Embryonic facial prominence (tissue), 1 donor: ENCODE measurements at regions not wholly inside any gene's neighbourhood (a gene's known extent, or its start where the extent isn't known, plus 50 kb on each side); places are given as distances from the start of the nearest gene placed in this dataset.

Source experiments
- DNase-seq: peaks from one replicate; pipeline ENCODE4 v3.0.0-alpha.2; 2016; ENCODE audit errors: extremely low spot score

- DNase-seq = no peak
Measured at GRCh38 chr16:26189536-26189935, 497.8 kb downstream of the HS3ST4 start.

- no peak for DNase-seq
Measured at GRCh38 chr16:26194526-26194925, 502.8 kb downstream of the HS3ST4 start.

GRCh38 chr16:26195225-26195624 lies 503.5 kb downstream of the HS3ST4 start:
- no peak for DNase-seq

DNA sequence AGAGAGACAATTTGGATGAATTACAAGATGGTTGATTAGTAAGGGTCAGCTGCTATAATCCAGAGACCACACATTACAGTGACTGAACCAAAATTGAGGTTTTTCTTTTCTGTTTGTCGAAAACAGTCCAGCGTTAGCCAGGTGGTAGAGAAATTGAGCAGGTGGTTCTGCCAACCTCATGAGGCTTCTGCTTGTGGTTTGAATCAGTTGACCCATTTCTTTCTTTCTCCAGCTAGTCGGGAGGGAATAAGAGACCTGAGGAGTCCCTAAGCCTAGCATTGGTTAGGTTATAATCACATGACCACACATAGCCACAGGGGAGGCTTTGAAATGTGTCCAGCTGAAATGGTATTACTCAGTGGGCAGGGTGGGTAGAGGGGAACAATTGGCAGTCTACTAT lies 504.6 kb downstream of the HS3ST4 start:
- no peak for DNase-seq

DNA sequence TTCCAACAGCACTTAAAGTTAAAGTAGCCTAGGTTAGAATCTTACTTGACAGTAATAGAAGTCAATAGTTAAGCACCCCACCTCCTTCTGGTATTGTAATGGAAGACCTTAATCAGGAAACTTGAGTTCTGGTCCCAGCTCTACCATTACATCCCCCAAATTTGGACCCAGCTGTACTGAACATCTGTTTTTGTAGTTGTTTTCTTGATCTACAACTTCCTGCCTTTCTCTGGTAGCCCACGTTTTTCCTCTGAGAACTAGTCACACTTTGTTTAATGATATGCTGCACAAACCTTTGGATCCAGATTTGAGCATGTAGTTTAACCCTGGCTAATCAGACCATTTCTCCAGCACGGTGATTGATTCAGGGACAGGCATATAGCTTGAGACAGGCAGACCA lies 505.0 kb downstream of the HS3ST4 start:
- DNase-seq = no peak

DNA sequence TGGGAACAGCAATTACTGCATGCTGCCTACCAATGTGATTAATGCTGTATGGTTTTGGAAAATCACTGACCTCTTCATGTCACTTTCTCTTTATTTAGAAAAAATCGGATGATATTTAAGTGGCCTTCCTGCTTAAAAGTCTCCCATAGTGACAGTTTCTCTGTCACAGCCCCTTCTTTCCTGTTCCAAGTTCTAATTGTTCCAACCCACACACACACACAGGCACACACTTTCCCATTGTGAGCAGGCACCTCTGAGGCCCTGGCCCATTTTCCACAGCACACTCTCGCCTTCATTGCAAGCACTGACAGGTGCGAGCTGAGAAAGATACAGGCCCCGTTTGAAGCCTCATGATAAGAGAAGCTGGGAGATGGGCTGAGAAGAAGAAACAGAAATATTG lies 505.9 kb downstream of the HS3ST4 start:
- DNase-seq = no peak

- no peak for DNase-seq
Measured at GRCh38 chr16:26198221-26198620, 506.5 kb downstream of the HS3ST4 start.

GRCh38 chr16:26204138-26204537 lies 512.4 kb downstream of the HS3ST4 start:
- DNase-seq = no peak

GRCh38 chr16:26211542-26211941 lies 519.8 kb downstream of the HS3ST4 start:
- no peak for DNase-seq

- no peak for DNase-seq
Measured at GRCh38 chr16:26212599-26212998, 520.8 kb downstream of the HS3ST4 start.

DNA sequence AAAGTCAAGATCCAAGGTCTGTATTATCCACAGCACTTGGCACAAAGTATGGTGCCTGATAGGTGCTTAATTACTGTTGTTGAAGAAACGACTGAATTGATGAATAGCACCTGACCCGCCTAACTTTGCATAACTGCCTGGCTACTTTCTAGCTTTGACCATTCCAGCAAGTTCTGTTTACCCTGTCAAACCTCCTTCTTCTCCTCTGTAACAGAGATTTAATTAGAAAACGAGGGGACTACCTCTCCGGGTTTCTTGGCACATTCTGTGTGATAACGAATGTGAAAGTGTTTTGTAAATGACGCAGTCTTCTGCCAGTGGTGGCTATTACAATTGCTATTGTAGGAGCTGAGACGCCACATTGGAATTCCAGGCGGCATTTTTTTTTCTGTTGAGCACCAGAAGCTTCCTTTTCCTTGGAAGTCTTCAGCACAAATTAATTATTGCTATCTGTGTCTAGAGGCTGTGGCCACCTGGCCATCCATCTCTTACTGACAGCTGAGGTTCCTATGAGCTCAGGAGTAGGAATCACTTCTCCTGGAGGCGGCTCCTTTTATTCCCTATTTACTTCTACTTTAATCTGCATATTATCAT lies 522.9 kb downstream of the HS3ST4 start:
- DNase-seq = no peak

DNA sequence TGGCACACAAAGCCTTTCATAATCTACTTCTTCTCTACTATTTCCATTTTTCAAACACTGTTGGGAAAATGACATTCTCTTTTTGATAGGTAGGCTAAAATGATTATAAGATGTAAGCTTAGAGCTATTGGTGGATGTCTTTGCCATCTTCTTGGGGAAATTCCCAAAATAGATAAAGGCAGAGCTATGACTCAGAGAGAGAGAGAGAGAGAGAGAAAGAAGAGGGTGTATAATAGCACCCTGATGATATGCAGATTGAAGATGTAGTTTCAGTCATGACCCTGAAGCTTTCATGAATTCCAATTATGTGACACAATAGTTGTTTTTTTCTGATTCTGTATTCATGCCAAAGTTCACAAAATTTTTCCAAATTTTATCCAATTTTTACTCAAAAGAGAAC lies 529.1 kb downstream of the HS3ST4 start:
- DNase-seq = no peak

- DNase-seq = no peak
Measured at GRCh38 chr16:26231647-26232046, 539.9 kb downstream of the HS3ST4 start.

DNA sequence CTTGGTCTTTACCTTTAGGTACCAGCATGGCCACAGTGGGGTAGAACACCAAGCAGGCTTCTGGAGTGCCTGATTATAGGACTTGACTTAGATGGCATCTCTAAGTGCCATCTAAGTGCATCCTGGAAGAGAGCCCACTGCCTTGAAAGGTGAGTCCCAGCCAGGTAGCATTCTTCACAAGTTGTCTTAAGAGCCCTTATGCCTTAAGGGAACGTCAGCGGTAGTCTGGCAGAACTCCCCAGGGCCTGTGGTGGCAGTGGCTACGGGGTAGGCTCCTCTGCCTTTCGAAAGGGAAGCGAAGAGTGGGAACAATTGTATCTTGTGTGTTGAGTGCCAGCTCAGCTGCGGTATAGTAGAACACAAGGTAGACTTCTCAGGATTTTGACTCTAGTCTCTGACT lies 549.0 kb downstream of the HS3ST4 start:
- DNase-seq = no peak

DNA sequence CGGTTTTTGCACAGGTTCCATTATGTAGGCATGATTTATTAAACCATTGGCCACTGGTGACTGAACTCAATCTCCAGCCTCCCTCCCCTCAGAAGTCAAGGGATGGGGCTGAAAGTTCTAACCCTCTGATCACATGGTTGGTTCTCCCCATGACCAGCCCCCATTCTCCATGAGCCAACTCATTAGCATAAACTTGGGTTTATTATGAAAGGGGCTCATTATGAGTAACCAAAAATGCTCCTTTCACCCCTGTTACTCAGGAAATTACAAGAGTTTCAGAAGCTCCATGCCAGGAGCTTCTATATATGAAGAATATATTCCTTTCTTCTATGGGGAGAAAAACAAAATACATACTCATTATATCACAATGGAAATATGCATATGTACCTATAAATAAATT lies 555.3 kb downstream of the HS3ST4 start:
- no peak for DNase-seq

DNA sequence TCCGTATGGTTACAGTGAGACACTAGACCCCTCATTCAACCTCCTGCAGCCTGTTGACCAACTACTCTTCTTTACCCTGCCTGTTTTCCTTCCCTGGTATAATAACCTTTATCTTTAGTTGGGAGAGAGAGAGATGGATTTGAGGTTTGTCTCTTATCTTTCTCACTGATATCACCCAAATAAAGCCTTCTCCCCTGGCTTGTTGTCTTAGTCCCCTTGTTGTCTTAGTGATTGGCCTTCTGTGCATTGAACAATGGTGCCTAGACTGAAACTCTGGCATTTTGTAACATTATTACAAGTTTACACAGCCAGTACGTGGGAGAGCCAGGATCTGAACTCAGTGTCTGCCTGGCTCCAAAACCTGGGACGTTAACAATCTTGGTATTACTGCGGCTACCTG lies 560.8 kb downstream of the HS3ST4 start:
- no peak for DNase-seq

- DNase-seq = no peak
Measured at GRCh38 chr16:26261621-26262020, 569.9 kb downstream of the HS3ST4 start.

GRCh38 chr16:26263406-26263805 lies 571.6 kb downstream of the HS3ST4 start:
- no peak for DNase-seq

- no peak for DNase-seq
Measured at GRCh38 chr16:26267641-26268040, 575.9 kb downstream of the HS3ST4 start.

GRCh38 chr16:26269673-26270072 lies 577.9 kb downstream of the HS3ST4 start:
- no peak for DNase-seq

GRCh38 chr16:26273607-26274006 lies 581.8 kb downstream of the HS3ST4 start:
- DNase-seq = no peak

DNA sequence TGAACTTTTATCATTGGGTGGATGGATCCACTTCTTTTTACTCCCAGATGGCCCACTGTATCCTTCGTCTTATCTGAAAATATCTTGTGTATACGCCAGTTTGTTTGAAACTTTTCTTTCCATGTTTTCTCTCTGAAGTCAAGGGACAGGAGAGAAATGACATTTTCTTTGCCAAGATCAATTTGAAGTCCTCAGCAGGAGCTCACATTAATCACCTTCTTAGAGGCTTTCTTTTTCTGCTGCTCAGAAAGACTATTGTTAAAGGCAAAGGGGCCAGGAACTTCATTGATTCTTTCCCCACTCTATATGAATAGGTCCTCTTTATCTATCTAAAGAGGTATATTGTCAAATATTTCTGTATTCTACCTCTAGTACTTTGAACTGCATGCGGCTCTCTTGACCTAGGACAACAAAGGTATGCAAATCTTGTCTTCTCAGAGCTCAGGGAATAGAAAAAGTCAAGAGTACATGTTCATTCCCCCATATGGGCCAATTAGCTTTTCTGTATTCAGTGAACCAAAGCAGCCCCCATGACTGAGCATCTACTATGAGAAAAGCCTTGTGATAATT lies 583.3 kb downstream of the HS3ST4 start:
- no peak for DNase-seq

DNA sequence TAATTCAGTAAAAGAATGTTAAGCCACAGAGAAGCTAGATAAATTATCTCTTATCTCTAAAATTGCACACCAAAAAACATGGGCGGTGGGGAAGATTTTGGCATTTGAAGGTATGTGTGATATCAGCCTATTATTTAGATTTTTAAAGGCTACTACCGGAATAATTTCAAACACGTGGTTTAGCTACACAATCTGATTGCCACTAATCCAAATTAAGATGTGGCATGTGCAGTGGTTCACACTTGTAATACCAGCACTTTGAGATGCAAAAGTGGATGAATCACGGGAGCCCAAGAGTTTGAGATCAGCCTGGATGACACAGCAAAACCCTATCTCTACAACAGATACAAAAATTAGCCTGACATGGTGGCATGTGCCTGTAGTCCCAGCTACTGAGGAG lies 584.5 kb downstream of the HS3ST4 start:
- no peak for DNase-seq
